ENCODE measurements at regions not wholly inside any gene's neighbourhood (a gene's known extent, or its start where the extent isn't known, plus 50 kb on each side); places are given as distances from the start of the nearest gene placed in this dataset.
A peak's percentile ranks its signal among the peaks of the same experiment; 100 is the strongest.

DNA sequence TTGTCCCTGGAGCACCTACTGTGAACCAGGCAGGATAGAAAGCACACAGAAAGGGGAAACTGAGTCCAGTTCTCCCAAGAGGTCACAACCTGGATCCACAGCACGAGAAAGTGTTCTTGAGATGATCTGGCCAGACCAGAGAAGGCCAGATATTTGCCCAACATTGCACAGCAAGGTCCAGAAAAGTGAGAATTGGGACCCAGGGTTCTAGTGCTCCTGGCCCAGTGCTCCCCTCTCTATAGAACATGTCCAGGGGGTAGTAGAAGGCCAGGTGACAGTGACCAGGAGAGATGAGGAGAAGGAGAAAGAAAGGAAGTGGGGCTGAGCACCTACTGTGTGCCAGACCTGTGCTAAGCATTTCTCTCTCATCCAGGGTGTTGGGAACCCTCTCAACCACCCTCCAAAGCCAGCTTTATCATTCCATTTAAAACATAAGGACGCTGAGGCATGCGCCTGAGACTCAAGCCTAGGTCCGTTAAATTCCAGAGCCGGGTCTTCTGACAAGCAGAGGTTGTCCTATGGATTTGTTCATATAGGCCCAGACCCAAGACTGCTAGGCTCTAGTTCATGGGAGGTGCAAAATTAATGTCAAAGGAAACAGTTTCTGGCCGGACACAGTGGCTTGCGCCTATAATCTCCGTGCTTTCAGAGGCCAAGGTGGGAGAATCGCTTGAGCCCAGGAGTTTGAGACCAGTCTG lies 128.7 kb downstream of the MN1 start:
- TF ChIP-seq, protein P1, sequence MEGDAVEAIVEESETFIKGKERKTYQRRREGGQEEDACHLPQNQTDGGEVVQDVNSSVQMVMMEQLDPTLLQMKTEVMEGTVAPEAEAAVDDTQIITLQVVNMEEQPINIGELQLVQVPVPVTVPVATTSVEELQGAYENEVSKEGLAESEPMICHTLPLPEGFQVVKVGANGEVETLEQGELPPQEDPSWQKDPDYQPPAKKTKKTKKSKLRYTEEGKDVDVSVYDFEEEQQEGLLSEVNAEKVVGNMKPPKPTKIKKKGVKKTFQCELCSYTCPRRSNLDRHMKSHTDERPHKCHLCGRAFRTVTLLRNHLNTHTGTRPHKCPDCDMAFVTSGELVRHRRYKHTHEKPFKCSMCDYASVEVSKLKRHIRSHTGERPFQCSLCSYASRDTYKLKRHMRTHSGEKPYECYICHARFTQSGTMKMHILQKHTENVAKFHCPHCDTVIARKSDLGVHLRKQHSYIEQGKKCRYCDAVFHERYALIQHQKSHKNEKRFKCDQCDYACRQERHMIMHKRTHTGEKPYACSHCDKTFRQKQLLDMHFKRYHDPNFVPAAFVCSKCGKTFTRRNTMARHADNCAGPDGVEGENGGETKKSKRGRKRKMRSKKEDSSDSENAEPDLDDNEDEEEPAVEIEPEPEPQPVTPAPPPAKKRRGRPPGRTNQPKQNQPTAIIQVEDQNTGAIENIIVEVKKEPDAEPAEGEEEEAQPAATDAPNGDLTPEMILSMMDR (IDR thresholded peaks at IDR 0.05; ENCODE audit: insufficient read depth, low read depth, low read length) = no peak
- DNase-seq (ENCODE audit: low read depth) = no peak

DNA sequence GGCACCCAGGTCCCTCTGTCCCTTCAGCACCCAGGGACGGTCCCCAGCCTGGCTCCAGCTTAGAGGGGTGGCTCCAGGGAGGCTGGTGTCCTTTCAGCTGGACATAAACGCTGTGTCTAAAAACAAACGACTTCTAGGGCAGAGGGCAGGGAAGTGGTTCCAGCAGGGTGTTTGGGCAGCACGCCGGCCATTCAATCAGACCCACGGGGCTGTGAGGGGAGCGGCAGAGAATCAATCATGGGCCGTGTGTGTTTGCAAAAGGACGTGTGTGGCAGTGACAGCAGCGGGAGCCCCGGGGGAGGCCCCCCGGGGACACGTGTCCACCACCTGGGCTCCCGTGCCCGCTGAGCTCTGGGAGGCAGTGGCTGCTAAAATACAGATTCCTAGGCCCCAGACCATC lies 127.7 kb downstream of the MN1 start:
- DNase-seq (ENCODE audit: low read depth) = no peak
- no peak overlapping the region for H3K4me3 ChIP-seq (ENCODE audit: low read depth, low read length)
- TF ChIP-seq, protein P1 (IDR thresholded peaks at IDR 0.05; ENCODE audit: insufficient read depth, low read depth, low read length) = no peak

More for the DNA sequence above, 128.7 kb downstream of the MN1 start:
- no peak overlapping the region for H3K4me3 ChIP-seq (ENCODE audit: low read depth, low read length)

DNA sequence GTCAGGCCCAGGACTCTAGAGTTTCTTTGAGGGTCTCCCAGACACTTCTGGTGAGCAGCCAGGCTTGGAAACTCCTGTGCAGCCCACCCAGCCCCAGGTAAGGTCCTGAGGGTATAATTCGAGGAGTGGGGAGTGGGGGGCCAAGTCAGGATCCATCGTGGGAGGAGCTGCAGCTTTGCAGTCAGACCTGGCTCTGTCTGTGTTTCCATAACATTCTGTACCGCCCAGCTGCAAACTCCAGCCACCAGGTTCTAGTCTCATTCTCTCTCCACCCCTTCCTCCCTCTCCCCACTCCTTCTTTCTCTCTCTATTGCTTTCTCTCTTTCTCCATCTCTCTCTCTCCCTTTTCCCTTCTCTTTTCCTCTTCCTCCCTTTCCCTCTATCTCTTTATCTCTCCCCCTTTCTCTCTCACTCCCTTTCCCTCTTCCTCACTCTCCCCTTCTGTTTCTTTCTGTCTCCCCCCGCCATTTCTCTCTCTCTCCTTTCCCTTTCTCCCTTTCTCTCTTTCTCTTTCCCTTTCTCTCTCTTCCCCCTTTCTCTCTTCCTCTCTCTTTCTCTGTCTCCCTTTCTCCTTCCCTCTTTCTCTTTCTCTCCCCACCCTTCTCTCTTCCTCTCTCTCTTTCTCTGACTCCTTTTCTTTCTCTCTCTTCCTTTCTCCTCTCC lies 127.2 kb downstream of the MN1 start:
- no peak overlapping the region for H3K4me3 ChIP-seq (ENCODE audit: low read depth, low read length)
- TF ChIP-seq, protein P1 (IDR thresholded peaks at IDR 0.05; ENCODE audit: insufficient read depth, low read depth, low read length) = no peak
- DNase-seq (ENCODE audit: low read depth) = no peak

DNA sequence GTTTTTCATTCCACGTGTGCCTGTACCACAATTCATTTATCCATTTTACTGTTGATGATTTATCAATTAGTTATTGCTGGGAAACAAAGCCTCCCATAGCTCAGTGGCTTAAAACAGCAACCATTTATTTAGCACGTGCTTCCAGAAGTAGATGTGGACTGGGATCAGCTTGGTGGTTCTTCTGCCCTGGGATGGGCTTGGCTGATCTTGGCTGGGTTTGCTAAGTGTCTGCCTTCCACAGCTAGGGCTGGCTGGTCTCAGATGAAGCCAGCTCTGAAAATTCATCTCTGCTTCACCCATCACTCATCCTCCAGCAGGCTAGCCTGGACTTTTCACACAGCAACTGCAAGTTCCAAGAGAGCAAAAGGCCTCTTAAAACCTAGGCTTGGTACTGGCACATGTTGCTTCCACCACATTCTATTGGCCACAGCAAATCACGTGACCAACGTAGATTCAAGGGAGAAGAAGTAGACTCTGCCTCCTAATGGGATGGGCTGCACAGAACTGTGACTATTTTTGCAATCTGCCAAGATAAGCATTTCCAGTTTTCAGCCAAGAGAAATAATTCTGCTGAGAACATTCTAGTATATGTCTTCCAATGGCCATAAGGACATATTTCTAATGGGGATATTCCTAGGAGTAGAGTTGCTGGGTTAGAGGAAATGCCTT lies 124.9 kb downstream of the MN1 start:
- H3K4me3 ChIP-seq (ENCODE audit: low read depth, low read length) = no peak overlapping the region
- TF ChIP-seq, protein P1 (IDR thresholded peaks at IDR 0.05; ENCODE audit: insufficient read depth, low read depth, low read length) = no peak
- DNase-seq (ENCODE audit: low read depth) = no peak

DNA sequence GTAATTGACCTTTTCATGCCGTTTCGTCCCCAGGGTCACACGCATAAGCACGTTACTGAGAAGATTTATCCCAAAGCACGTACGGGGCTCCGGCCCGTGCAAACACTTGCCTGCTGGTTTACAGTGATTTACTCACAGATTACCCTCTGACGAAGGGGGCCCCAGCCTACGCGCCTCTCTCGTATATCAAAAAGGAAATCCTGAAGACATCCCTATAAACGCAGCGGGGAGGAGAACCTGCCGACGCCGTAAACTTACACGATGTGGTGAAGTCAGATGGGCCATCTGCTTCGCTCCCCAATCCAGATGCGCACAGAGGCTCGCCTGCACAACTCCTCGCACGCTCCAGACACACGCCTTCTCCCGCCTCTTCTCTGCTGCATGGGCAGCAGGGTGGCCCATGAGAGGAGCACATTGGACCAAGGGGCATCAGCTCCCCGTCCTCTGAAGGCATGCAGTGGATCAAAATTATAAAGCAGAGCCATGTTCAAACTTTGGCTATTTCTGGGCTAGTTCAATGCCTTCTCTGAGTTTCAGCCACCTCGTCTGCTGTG lies 123.6 kb downstream of the MN1 start:
- TF ChIP-seq, protein P1 (IDR thresholded peaks at IDR 0.05; ENCODE audit: insufficient read depth, low read depth, low read length) = no peak
- peak; percentile 76 for DNase-seq (ENCODE audit: low read depth)
- H3K4me3 ChIP-seq (ENCODE audit: low read depth, low read length) = no peak overlapping the region

DNA sequence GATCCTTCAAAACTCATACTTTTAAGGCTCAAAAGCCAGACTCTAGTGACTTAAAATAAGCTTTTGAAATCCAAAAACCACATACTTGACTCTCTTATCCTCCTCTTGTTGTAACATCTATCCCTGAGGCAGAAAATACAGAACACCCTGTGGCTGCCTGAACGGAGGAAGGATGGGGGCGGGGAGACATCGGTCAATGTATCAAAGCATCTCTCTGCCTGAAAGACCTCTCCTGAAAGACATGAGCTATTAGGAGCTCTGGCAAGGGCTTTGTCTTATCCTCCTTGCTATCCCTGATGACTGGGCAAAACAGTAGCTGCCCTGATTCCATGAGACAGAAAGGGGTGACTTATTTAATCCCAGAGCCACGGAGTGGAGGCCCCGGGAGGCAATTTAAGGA lies 122.4 kb downstream of the MN1 start:
- no peak for DNase-seq (ENCODE audit: low read depth)

More for the DNA sequence above, 122.4 kb downstream of the MN1 start:
- TF ChIP-seq, protein P1 (IDR thresholded peaks at IDR 0.05; ENCODE audit: insufficient read depth, low read depth, low read length) = no peak
- H3K4me3 ChIP-seq (ENCODE audit: low read depth, low read length) = no peak overlapping the region

All from fibroblast of villous mesenchyme (primary cell).